ENCODE measurements at regions not wholly inside any gene's neighbourhood (a gene's known extent, or its start where the extent isn't known, plus 50 kb on each side); places are given as distances from the start of the nearest gene placed in this dataset.
A peak's percentile ranks its signal among the peaks of the same experiment; 100 is the strongest.

- no peak for DNase-seq
These were observed 109.7 kb downstream of the VEGFA start for GRCh38 chr6:43879722-43880121.

- peak; percentile 45 for DNase-seq
These were observed 108.9 kb downstream of the VEGFA start for GRCh38 chr6:43878823-43879495.

GRCh38 chr6:43878127-43878634 is 108.2 kb downstream of the VEGFA start:
- no peak for DNase-seq

GRCh38 chr6:43877463-43878126 is 107.6 kb downstream of the VEGFA start:
- DNase-seq = no peak

- no peak for DNase-seq
These were observed 107.0 kb downstream of the VEGFA start for GRCh38 chr6:43877036-43877435.

- no peak for DNase-seq
These were observed 106.6 kb downstream of the VEGFA start for GRCh38 chr6:43876602-43877001.

GRCh38 chr6:43875849-43876572 is 106.0 kb downstream of the VEGFA start:
- no peak for DNase-seq

GRCh38 chr6:43874814-43875590 is 105.0 kb downstream of the VEGFA start:
- DNase-seq = no peak

- DNase-seq = no peak
These were observed 104.0 kb downstream of the VEGFA start for GRCh38 chr6:43873806-43874714.

- no peak for DNase-seq
These were observed 101.9 kb downstream of the VEGFA start for GRCh38 chr6:43871933-43872332.

- DNase-seq = no peak
These were observed 101.3 kb downstream of the VEGFA start for GRCh38 chr6:43871284-43871683.

- DNase-seq = no peak
These were observed 100.7 kb downstream of the VEGFA start for GRCh38 chr6:43870660-43871061.

GRCh38 chr6:43869792-43870659 is 100.0 kb downstream of the VEGFA start:
- no peak for DNase-seq

GRCh38 chr6:43869079-43869710 is 99.2 kb downstream of the VEGFA start:
- peak; percentile 21 for DNase-seq

GRCh38 chr6:43868467-43868866 is 98.5 kb downstream of the VEGFA start:
- no peak for DNase-seq

GRCh38 chr6:43867996-43868395 is 98.0 kb downstream of the VEGFA start:
- DNase-seq = no peak

GRCh38 chr6:43867246-43867645 is 97.2 kb downstream of the VEGFA start:
- DNase-seq = no peak

GRCh38 chr6:43865932-43866645 is 96.1 kb downstream of the VEGFA start:
- DNase-seq = no peak

- no peak for DNase-seq
These were observed 95.1 kb downstream of the VEGFA start for GRCh38 chr6:43865086-43865485.

- no peak for DNase-seq
These were observed 92.9 kb downstream of the VEGFA start for GRCh38 chr6:43862925-43863324.
